Ishikawa (cell line): ENCODE measurements at regions not wholly inside any gene's neighbourhood (a gene's known extent, or its start where the extent isn't known, plus 50 kb on each side); places are given as distances from the start of the nearest gene placed in this dataset.

Experiments
- CEBPB ChIP-seq: IDR thresholded peaks from 2 replicates; pipeline ENCODE4 v1.6.1; 2012
- CREB1 ChIP-seq: IDR thresholded peaks from 2 replicates; pipeline ENCODE4 v1.6.1; 2012; ENCODE audit warnings: low read depth
- EGR1 ChIP-seq: IDR thresholded peaks from 2 replicates; pipeline ENCODE4 v1.6.1; 2012
- EP300 ChIP-seq: IDR thresholded peaks from 2 replicates; pipeline ENCODE4 v1.6.1; 2012; ENCODE audit warnings: borderline replicate concordance
- MAX ChIP-seq: IDR thresholded peaks from 2 replicates; pipeline ENCODE4 v1.6.1; 2012
- NFIC ChIP-seq: IDR thresholded peaks from 2 replicates; pipeline ENCODE4 v1.6.1; 2012
- RAD21 ChIP-seq: IDR thresholded peaks from 2 replicates; pipeline ENCODE4 v1.6.1; 2012; ENCODE audit warnings: low read depth
- TEAD4 ChIP-seq: IDR thresholded peaks from 2 replicates; pipeline ENCODE4 v1.6.1; 2012
- YY1 ChIP-seq: IDR thresholded peaks from 2 replicates; pipeline ENCODE4 v1.6.1; 2012; ENCODE audit warnings: low read depth
- TF ChIP-seq, protein P1 (sequence below): IDR thresholded peaks from 2 replicates; pipeline ENCODE4 v1.6.1; 2012; ENCODE audit warnings: low read depth, mild to moderate bottlenecking

- TF ChIP-seq CEBPB, result no peak
- TF ChIP-seq EP300, result no peak
- TF ChIP-seq NFIC, result no peak
- no peak for TF ChIP-seq MAX
- no peak for TF ChIP-seq EGR1
- no peak for TF ChIP-seq RAD21
- TF ChIP-seq TEAD4, result no peak
- TF ChIP-seq, protein P1, sequence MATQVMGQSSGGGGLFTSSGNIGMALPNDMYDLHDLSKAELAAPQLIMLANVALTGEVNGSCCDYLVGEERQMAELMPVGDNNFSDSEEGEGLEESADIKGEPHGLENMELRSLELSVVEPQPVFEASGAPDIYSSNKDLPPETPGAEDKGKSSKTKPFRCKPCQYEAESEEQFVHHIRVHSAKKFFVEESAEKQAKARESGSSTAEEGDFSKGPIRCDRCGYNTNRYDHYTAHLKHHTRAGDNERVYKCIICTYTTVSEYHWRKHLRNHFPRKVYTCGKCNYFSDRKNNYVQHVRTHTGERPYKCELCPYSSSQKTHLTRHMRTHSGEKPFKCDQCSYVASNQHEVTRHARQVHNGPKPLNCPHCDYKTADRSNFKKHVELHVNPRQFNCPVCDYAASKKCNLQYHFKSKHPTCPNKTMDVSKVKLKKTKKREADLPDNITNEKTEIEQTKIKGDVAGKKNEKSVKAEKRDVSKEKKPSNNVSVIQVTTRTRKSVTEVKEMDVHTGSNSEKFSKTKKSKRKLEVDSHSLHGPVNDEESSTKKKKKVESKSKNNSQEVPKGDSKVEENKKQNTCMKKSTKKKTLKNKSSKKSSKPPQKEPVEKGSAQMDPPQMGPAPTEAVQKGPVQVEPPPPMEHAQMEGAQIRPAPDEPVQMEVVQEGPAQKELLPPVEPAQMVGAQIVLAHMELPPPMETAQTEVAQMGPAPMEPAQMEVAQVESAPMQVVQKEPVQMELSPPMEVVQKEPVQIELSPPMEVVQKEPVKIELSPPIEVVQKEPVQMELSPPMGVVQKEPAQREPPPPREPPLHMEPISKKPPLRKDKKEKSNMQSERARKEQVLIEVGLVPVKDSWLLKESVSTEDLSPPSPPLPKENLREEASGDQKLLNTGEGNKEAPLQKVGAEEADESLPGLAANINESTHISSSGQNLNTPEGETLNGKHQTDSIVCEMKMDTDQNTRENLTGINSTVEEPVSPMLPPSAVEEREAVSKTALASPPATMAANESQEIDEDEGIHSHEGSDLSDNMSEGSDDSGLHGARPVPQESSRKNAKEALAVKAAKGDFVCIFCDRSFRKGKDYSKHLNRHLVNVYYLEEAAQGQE, result no peak
- TF ChIP-seq YY1, result no peak
- TF ChIP-seq CREB1, result no peak
Observed at GRCh38 chr6:115783402-115784061, 277.2 kb downstream of the FRK start.
